ENCODE measurements at regions not wholly inside any gene's neighbourhood (a gene's known extent, or its start where the extent isn't known, plus 50 kb on each side); places are given as distances from the start of the nearest gene placed in this dataset.

- no peak overlapping the region for H3K4me3 ChIP-seq (replicated peaks in 1 of 2; ENCODE audit: low read depth in 1 of 2, low read length in 2 of 2)
- H3K9me2 ChIP-seq (ENCODE audit: insufficient read depth) = no peaks in the 10 kb centered on the region
- H3K27me3 ChIP-seq (ENCODE audit: insufficient read depth, low read length) = peaks cover 7% of the 10 kb centered on the region; the same call in 1 of the 2 replicates
- ATAC-seq (no peak), DNase-seq (ENCODE audit: low read depth, low spot score) (no peak)
- no peaks in the 10 kb centered on the region for H3K79me2 ChIP-seq (ENCODE audit: insufficient read depth, low read length)
- ChIA-PET CTCF (no interaction called here), RAD21 (ENCODE audit: low non-redundant PET in 1 of 2, low total read pairs in 2 of 2, uncharacterized antibody in 2 of 2, unreplicated experiment in 2 of 2) (no interaction called here), POLR2A (no interaction called here)
- H3K27ac ChIP-seq (ENCODE audit: low read depth, low read length) = no peak overlapping the region
- H3K4me1 ChIP-seq (ENCODE audit: control insufficient read depth in 1 of 2, insufficient read depth in 2 of 2, low read length in 2 of 2) = no peaks in the 10 kb centered on the region
- intact Hi-C loops (cut with micrococcal nuclease) = no loop called here
- BruUV-seq (replicated peaks) = no TSS peak
- H3K4me2 ChIP-seq (ENCODE audit: low read length) = no peak overlapping the region
- H2AFZ ChIP-seq (ENCODE audit: low read depth, low read length, poor library complexity, severe bottlenecking) = no peak overlapping the region
- no peak for TF ChIP-seq POLR2A (IDR thresholded peaks at IDR 0.05; ENCODE audit: borderline replicate concordance, extremely low read depth, insufficient read depth, insufficient read length)
- no peak for TF ChIP-seq YY1 (IDR thresholded peaks at IDR 0.05; ENCODE audit: extremely low read depth, insufficient replicate concordance, low read depth, low read length)
- no peak for TF ChIP-seq REST (IDR thresholded peaks at IDR 0.05; ENCODE audit: low read depth)
- no peak for TF ChIP-seq ZBTB33 (IDR thresholded peaks at IDR 0.05; ENCODE audit: extremely low read depth, insufficient replicate concordance, low read length)
- no peak for TF ChIP-seq EZH2phosphoT487 (IDR thresholded peaks at IDR 0.05; ENCODE audit: borderline replicate concordance)
- no peak for TF ChIP-seq SRF (IDR thresholded peaks at IDR 0.05; ENCODE audit: low read depth)
- no peak for TF ChIP-seq ATF3 (IDR thresholded peaks at IDR 0.05)
- TF ChIP-seq CBX3 (IDR thresholded peaks at IDR 0.05; ENCODE audit: low read depth) = no peak
- no peak for TF ChIP-seq POLR2AphosphoS5 (IDR thresholded peaks at IDR 0.05; ENCODE audit: low read depth, low read length)
- no peak for TF ChIP-seq MAX (IDR thresholded peaks at IDR 0.05)
- no peak for TF ChIP-seq CTCF (IDR thresholded peaks at IDR 0.05 in 2 of 3, conservative IDR thresholded peaks at IDR 0.05 in 1 of 3; ENCODE audit: borderline replicate concordance in 1 of 3, insufficient read depth in 1 of 3, low read depth in 2 of 3, low read length in 2 of 3)
- TF ChIP-seq FOSL1 (IDR thresholded peaks at IDR 0.05; ENCODE audit: low read depth) = no peak
- no peak for TF ChIP-seq CEBPB (IDR thresholded peaks at IDR 0.05; ENCODE audit: low read depth)
- no peak for TF ChIP-seq JUND (IDR thresholded peaks at IDR 0.05)
- no peak for TF ChIP-seq ZFX (IDR thresholded peaks at IDR 0.05)
- TF ChIP-seq ZNF274 (IDR thresholded peaks at IDR 0.05; ENCODE audit: low read depth, low read length) = no peak
- TF ChIP-seq EZH2 (IDR thresholded peaks at IDR 0.05) = no peak
- no peak for TF ChIP-seq TCF7L2 (IDR thresholded peaks at IDR 0.05; ENCODE audit: borderline replicate concordance, extremely low read depth, insufficient read depth, insufficient read length)
- no peak for TF ChIP-seq SIN3A (IDR thresholded peaks at IDR 0.05; ENCODE audit: low read depth)
- no peaks in the 10 kb centered on the region for H3K9me3 ChIP-seq (ENCODE audit: control insufficient read depth in 1 of 2, insufficient read depth in 1 of 2, low read depth in 1 of 2, low read length in 2 of 2)
- H3K36me3 ChIP-seq (ENCODE audit: control insufficient read depth in 1 of 2, insufficient read depth in 2 of 2, low read length in 2 of 2) = no peaks in the 10 kb centered on the region
- no peaks in the 10 kb centered on the region for H4K20me1 ChIP-seq (ENCODE audit: insufficient read depth)
- no peak overlapping the region for H3K9ac ChIP-seq (ENCODE audit: low read length)
Measured at GRCh38 chr16:66166490-66166889, 200.0 kb upstream of the CDH5 start.
